GM12874 (cell line): ENCODE measurements at regions not wholly inside any gene's neighbourhood (a gene's known extent, or its start where the extent isn't known, plus 50 kb on each side); places are given as distances from the start of the nearest gene placed in this dataset.

Experiments used
- CTCF ChIP-seq: IDR thresholded peaks from 2 replicates; pipeline ENCODE4 v1.5.1; 2011; ENCODE audit warnings: low read depth, mild to moderate bottlenecking, control low read depth, low read length, moderate library complexity; ENCODE audit not compliant: insufficient read depth

- no peak for TF ChIP-seq CTCF
Measured at GRCh38 chr4:111988514-111988913, 156.7 kb upstream of the FAM241A start.

GRCh38 chr4:111989817-111990216 lies 155.4 kb upstream of the FAM241A start:
- no peak for TF ChIP-seq CTCF

- no peak for TF ChIP-seq CTCF
Measured at GRCh38 chr4:111991163-111991562, 154.1 kb upstream of the FAM241A start.

- no peak for TF ChIP-seq CTCF
Measured at GRCh38 chr4:111991797-111992196, 153.5 kb upstream of the FAM241A start.

- TF ChIP-seq CTCF: no peak
Measured at GRCh38 chr4:111992351-111993168, 152.7 kb upstream of the FAM241A start.

- no peak for TF ChIP-seq CTCF
Measured at GRCh38 chr4:111994392-111994791, 150.9 kb upstream of the FAM241A start.

- no peak for TF ChIP-seq CTCF
Measured at GRCh38 chr4:111997785-111998184, 147.5 kb upstream of the FAM241A start.
